ENCODE measurements at regions not wholly inside any gene's neighbourhood (a gene's known extent, or its start where the extent isn't known, plus 50 kb on each side); places are given as distances from the start of the nearest gene placed in this dataset.

DNA sequence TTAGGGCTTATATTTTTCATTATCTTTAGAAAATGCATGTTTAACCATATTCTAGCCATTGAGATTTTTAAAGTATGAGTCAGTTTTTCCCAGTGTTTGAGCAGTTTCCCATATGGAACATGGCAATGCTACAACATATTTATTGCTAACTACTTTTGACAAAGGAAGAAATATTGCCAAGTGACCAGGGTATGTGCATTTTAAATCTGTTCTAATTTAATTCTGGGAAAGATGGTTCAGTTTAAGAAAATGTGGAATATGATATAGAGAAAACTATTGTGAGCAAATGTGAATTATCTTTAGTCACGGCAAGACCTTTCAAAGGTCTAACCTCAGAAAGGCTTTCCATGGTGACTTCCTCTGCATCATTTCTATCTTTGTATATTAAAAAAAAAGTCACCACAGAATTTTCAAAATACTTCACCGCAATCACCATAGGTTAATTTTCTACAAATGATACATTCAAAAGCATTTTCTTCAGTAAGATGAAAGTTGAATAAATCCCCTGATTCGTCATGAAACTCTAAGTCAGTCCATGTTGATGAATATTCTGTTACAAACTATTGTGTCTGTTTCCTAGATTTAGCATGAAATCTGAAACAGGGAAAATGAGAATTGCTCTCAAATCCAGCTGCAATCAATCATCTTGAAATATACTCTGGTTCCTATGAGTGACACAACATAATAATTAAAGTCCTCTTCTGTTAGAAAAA lies 2349.0 kb upstream of the TENM3 start:
- TF ChIP-seq, protein P1, sequence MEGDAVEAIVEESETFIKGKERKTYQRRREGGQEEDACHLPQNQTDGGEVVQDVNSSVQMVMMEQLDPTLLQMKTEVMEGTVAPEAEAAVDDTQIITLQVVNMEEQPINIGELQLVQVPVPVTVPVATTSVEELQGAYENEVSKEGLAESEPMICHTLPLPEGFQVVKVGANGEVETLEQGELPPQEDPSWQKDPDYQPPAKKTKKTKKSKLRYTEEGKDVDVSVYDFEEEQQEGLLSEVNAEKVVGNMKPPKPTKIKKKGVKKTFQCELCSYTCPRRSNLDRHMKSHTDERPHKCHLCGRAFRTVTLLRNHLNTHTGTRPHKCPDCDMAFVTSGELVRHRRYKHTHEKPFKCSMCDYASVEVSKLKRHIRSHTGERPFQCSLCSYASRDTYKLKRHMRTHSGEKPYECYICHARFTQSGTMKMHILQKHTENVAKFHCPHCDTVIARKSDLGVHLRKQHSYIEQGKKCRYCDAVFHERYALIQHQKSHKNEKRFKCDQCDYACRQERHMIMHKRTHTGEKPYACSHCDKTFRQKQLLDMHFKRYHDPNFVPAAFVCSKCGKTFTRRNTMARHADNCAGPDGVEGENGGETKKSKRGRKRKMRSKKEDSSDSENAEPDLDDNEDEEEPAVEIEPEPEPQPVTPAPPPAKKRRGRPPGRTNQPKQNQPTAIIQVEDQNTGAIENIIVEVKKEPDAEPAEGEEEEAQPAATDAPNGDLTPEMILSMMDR (IDR thresholded peaks at IDR 0.05) = no peak
- Histone ChIP-seq H3K4me3 (no peak overlapping the region), H3K36me3 (no peaks in the 10 kb centered on the region), H3K9me3 (peaks cover 0 to 11% (median 3%) of the 10 kb centered on the region in 11 donors), H3K27ac (no peak overlapping the region), H3K27me3 (no peaks in the 10 kb centered on the region), H3K4me1 (no peaks in the 10 kb centered on the region)
- no peak for ATAC-seq
- intact Hi-C loops (cut with DNase I) = no loop called here
- WGBS, 2 donors = 76 to 77% methylated on average over 3 of the region's 3 CpGs
- DNase-seq = no peak

DNA sequence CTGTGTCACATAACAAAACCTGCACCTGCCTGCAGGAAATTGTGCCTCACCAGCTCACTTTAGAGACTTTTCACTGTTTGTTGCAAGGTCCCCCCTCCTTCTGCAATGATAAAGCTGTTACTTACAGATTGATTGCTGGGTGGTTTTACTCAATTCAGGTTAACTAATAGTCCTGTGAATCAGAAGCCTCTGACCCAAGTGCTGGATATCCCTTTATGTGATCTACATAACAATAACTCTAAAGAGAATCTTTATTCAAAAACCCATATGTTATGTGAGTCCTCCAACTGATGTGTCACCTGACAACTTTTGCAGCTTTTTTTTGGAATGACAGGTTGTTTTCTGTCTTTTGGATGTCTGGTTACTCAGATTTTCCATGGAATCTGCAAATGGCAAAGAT lies 2323.6 kb upstream of the TENM3 start:
- Histone ChIP-seq H3K4me1 (no peaks in the 10 kb centered on the region), H3K27ac (no peak overlapping the region), H3K27me3 (no peaks in the 10 kb centered on the region), H3K36me3 (no peaks in the 10 kb centered on the region), H3K9me3 (peaks cover 0 to 24% (median 0%) of the 10 kb centered on the region in 11 donors), H3K4me3 (no peak overlapping the region)
- ATAC-seq (no peak), DNase-seq (no peak)
- intact Hi-C loops (cut with DNase I) = no loop called here
- TF ChIP-seq, protein P1 (IDR thresholded peaks at IDR 0.05) = no peak

DNA sequence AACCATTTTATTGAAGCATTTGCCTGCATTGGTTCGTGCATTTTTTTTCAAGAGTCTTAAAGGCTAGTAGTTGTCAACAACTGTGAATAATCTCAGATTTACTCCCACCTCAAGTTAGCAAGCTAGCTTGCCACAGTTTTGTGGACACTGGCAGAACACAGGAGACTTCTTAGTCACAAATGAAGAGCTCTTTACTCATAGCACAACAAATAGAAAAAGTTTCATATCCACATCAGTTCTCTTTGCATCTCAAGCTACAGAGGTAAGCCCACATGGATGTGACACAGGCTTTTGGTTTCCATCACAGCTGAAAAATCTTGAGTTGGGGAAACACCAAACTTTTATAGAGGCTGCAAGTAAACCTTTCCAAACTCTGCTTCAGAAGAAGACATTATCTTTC lies 2315.7 kb upstream of the TENM3 start:
- no peaks in the 10 kb centered on the region for H3K36me3 ChIP-seq
- ATAC-seq (no peak), DNase-seq (no peak)
- no peak overlapping the region for H3K27ac ChIP-seq
- peaks cover 0 to 15% (median 0%) of the 10 kb centered on the region in 11 donors for H3K9me3 ChIP-seq
- no peak overlapping the region for H3K4me3 ChIP-seq
- 47 to 50% methylated on average over 1 of the region's 1 CpG for WGBS, 2 donors
- H3K4me1 ChIP-seq = no peaks in the 10 kb centered on the region
- intact Hi-C loops (cut with DNase I) = no loop called here
- TF ChIP-seq, protein P1 (IDR thresholded peaks at IDR 0.05) = no peak
- H3K27me3 ChIP-seq = no peaks in the 10 kb centered on the region

DNA sequence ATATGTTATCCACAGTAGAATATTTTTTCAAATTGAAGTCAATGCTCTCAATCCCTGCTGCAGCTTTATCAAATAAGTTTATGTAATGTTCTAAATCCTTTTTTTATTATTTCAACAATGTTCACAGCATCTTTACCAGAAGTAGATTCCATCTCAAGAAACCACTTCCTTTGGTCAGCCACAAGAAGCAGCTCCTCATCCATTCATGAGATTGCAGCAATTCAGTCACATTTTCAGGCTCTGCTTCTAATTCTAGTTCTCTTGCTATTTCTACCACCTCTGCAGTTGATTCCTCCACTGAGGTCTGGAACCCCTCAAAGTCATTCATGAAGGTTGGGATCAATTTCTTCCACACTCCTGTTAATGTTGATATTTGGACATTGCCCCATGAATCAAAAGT lies 2301.3 kb upstream of the TENM3 start:
- no peak for ATAC-seq
- H3K27ac ChIP-seq = no peak overlapping the region
- intact Hi-C loops (cut with DNase I) = no loop called here
- H3K4me1 ChIP-seq = no peaks in the 10 kb centered on the region
- TF ChIP-seq, protein P1 (IDR thresholded peaks at IDR 0.05) = no peak
- peaks cover 0 to 63% (median 0%) of the 10 kb centered on the region in 11 donors for H3K9me3 ChIP-seq
- DNase-seq = no peak
- no peaks in the 10 kb centered on the region for H3K27me3 ChIP-seq
- no peak overlapping the region for H3K4me3 ChIP-seq
- no peaks in the 10 kb centered on the region for H3K36me3 ChIP-seq
